IPS-NIHi11 (cell line): ENCODE measurements at regions not wholly inside any gene's neighbourhood (a gene's known extent, or its start where the extent isn't known, plus 50 kb on each side); places are given as distances from the start of the nearest gene placed in this dataset.

ENCODE experiments used
- DNase-seq: peaks from one replicate; pipeline ENCODE4 v3.0.0; 2012; ENCODE audit warnings: mixed read lengths, low spot score

GRCh38 chr1:172952516-172952915, 98.2 kb downstream of the TNFSF18 start:
- no peak for DNase-seq

GRCh38 chr1:172954476-172955150, 96.1 kb downstream of the TNFSF18 start:
- no peak for DNase-seq

- no peak for DNase-seq
Observed at GRCh38 chr1:172955161-172955815, 95.5 kb downstream of the TNFSF18 start.

- DNase-seq: no peak
Observed at GRCh38 chr1:172956871-172957270, 93.9 kb downstream of the TNFSF18 start.

GRCh38 chr1:172957491-172957890, 93.2 kb downstream of the TNFSF18 start:
- no peak for DNase-seq

GRCh38 chr1:172959571-172959970, 91.2 kb downstream of the TNFSF18 start:
- DNase-seq: no peak

GRCh38 chr1:172960019-172960418, 90.7 kb downstream of the TNFSF18 start:
- no peak for DNase-seq

- DNase-seq: no peak
Observed at GRCh38 chr1:172960454-172961208, 90.1 kb downstream of the TNFSF18 start.

- no peak for DNase-seq
Observed at GRCh38 chr1:172964864-172965263, 85.9 kb downstream of the TNFSF18 start.

GRCh38 chr1:172966844-172967540, 83.7 kb downstream of the TNFSF18 start:
- DNase-seq: no peak

GRCh38 chr1:172967936-172968335, 82.8 kb downstream of the TNFSF18 start:
- DNase-seq: no peak

GRCh38 chr1:172969611-172970010, 81.1 kb downstream of the TNFSF18 start:
- DNase-seq: no peak

GRCh38 chr1:172970186-172970585, 80.6 kb downstream of the TNFSF18 start:
- no peak for DNase-seq

- DNase-seq: no peak
Observed at GRCh38 chr1:172971241-172971640, 79.5 kb downstream of the TNFSF18 start.

GRCh38 chr1:172972258-172972657, 78.5 kb downstream of the TNFSF18 start:
- DNase-seq: no peak

GRCh38 chr1:172973424-172973823, 77.3 kb downstream of the TNFSF18 start:
- no peak for DNase-seq

GRCh38 chr1:172976222-172977041, 74.3 kb downstream of the TNFSF18 start:
- DNase-seq: no peak

GRCh38 chr1:172977296-172978017, 73.3 kb downstream of the TNFSF18 start:
- DNase-seq: no peak

- DNase-seq: no peak
Observed at GRCh38 chr1:172978595-172978994, 72.1 kb downstream of the TNFSF18 start.

GRCh38 chr1:172979828-172980227, 70.9 kb downstream of the TNFSF18 start:
- DNase-seq: no peak

GRCh38 chr1:172980456-172980855, 70.3 kb downstream of the TNFSF18 start:
- no peak for DNase-seq
